Transverse colon (tissue), 3 donors: ENCODE measurements at regions not wholly inside any gene's neighbourhood (a gene's known extent, or its start where the extent isn't known, plus 50 kb on each side); places are given as distances from the start of the nearest gene placed in this dataset.

ENCODE experiments used
- POLR2A ChIP-seq: fragments of 450-650 bp; IDR thresholded peaks from one replicate; pipeline ENCODE4 v1.6.1; 2016; ENCODE audit warnings: antibody characterized with exemption, mild to moderate bottlenecking, moderate library complexity
- POLR2AphosphoS5 ChIP-seq, 3 donors: sonication (generic); formaldehyde crosslinking; IDR thresholded peaks; one replicate each; pipeline ENCODE4 v1.6.1; 2016; ENCODE audit warnings: antibody characterized with exemption in 3 of 3

GRCh38 chr20:40293740-40294139 lies 395.3 kb downstream of the MAFB start:
- TF ChIP-seq POLR2AphosphoS5 (IDR thresholded peaks at IDR 0.05) = no peak
- TF ChIP-seq POLR2A = no peak
